GM21526 (cell line): ENCODE measurements at regions not wholly inside any gene's neighbourhood (a gene's known extent, or its start where the extent isn't known, plus 50 kb on each side); places are given as distances from the start of the nearest gene placed in this dataset.

Experiments used
- ATAC-seq: cut with Tn5 transposase; IDR thresholded peaks from one replicate; pipeline ENCODE4 v1.9.1; 2021; ENCODE audit warnings: moderate library complexity; ENCODE audit not compliant: unreplicated experiment, low FRiP score

GRCh38 chr12:13849456-13849855 lies 131.9 kb downstream of the GRIN2B start:
- ATAC-seq = no peak

- no peak for ATAC-seq
These were observed 137.6 kb downstream of the GRIN2B start for GRCh38 chr12:13843841-13844240.

- ATAC-seq = no peak
These were observed 140.0 kb downstream of the GRIN2B start for GRCh38 chr12:13841358-13841757.

GRCh38 chr12:13839365-13840336 lies 141.8 kb downstream of the GRIN2B start:
- ATAC-seq = no peak

GRCh38 chr12:13836099-13836498 lies 145.3 kb downstream of the GRIN2B start:
- no peak for ATAC-seq

- ATAC-seq = no peak
These were observed 145.8 kb downstream of the GRIN2B start for GRCh38 chr12:13835652-13836051.

- ATAC-seq = no peak
These were observed 147.2 kb downstream of the GRIN2B start for GRCh38 chr12:13834241-13834640.

GRCh38 chr12:13817131-13817530 lies 164.3 kb downstream of the GRIN2B start:
- ATAC-seq = no peak

GRCh38 chr12:13816394-13816793 lies 165.0 kb downstream of the GRIN2B start:
- ATAC-seq = no peak

GRCh38 chr12:13812168-13812567 lies 169.2 kb downstream of the GRIN2B start:
- no peak for ATAC-seq

- ATAC-seq = no peak
These were observed 170.3 kb downstream of the GRIN2B start for GRCh38 chr12:13811061-13811460.

- no peak for ATAC-seq
These were observed 176.4 kb downstream of the GRIN2B start for GRCh38 chr12:13805041-13805440.

- ATAC-seq = no peak
These were observed 179.9 kb downstream of the GRIN2B start for GRCh38 chr12:13801543-13801942.

- no peak for ATAC-seq
These were observed 181.8 kb downstream of the GRIN2B start for GRCh38 chr12:13799574-13799973.

GRCh38 chr12:13798162-13798561 lies 183.2 kb downstream of the GRIN2B start:
- no peak for ATAC-seq

GRCh38 chr12:13794706-13795105 lies 186.7 kb downstream of the GRIN2B start:
- ATAC-seq = no peak

GRCh38 chr12:13790317-13790716 lies 191.1 kb downstream of the GRIN2B start:
- ATAC-seq = no peak

- no peak for ATAC-seq
These were observed 192.8 kb downstream of the GRIN2B start for GRCh38 chr12:13788626-13789025.

GRCh38 chr12:13786646-13787045 lies 194.8 kb downstream of the GRIN2B start:
- no peak for ATAC-seq

GRCh38 chr12:13784504-13784903 lies 196.9 kb downstream of the GRIN2B start:
- no peak for ATAC-seq

- no peak for ATAC-seq
These were observed 200.9 kb downstream of the GRIN2B start for GRCh38 chr12:13780453-13780852.

GRCh38 chr12:13777374-13777773 lies 204.0 kb downstream of the GRIN2B start:
- ATAC-seq = no peak
